RWPE1 (cell line): ENCODE measurements at regions not wholly inside any gene's neighbourhood (a gene's known extent, or its start where the extent isn't known, plus 50 kb on each side); places are given as distances from the start of the nearest gene placed in this dataset.
"Not testable (repeated sequence)": the region's sequence is repeated elsewhere in the genome, so short reads cannot be mapped to it uniquely, and the experiment has no call there.

ENCODE experiments used
- CTCF ChIA-PET: fragments of 350-600 bp; sonication (Branson Sonifier 250); formaldehyde crosslinking; extraction: SDS; loops from one replicate; lab custom pipeline; 2021; lab: Yijun Ruan, JAX
- POLR2A ChIA-PET: fragments of 400-600 bp; formaldehyde crosslinking; extraction: SDS; loops from one replicate; lab custom pipeline; 2020; ENCODE audit warnings: antibody characterized with exemption; ENCODE audit not compliant: low non-redundant PET; lab: Yijun Ruan, JAX
- DNase-seq: peaks from one replicate; pipeline ENCODE4 v3.0.0; 2012; ENCODE audit warnings: low spot score
- H3K27ac ChIP-seq: fragments of 450-650 bp; 2 replicates; pipeline ENCODE4 v1.5.1; 2017
- CTCF ChIP-seq: fragments of 450-650 bp; conservative IDR thresholded peaks from 2 replicates; pipeline ENCODE4 v1.5.1; 2017; ENCODE audit warnings: low read depth, mild to moderate bottlenecking

GRCh38 chr6:6741264-6741663 lies 152.7 kb downstream of the LY86 start:
- CTCF ChIA-PET: no interaction called here
- TF ChIP-seq CTCF: no peak

GRCh38 chr6:6742535-6742934 lies 154.0 kb downstream of the LY86 start:
- DNase-seq: no peak
- no peak for TF ChIP-seq CTCF
- H3K27ac ChIP-seq: no peak overlapping the region
- CTCF ChIA-PET: interaction anchor here (0.6 kb wide), 2 partner anchors 17 to 19 kb away, joined by 3 read pairs; no protein-coding TSS in a partner anchor
- POLR2A ChIA-PET: no interaction called here

More at GRCh38 chr6:6741264-6741663, 152.7 kb downstream of the LY86 start:
- no peak overlapping the region for H3K27ac ChIP-seq
- DNase-seq: no peak
- POLR2A ChIA-PET: no interaction called here

GRCh38 chr6:6744551-6744950 lies 156.0 kb downstream of the LY86 start:
- no peak overlapping the region for H3K27ac ChIP-seq
- ChIA-PET CTCF (interaction anchor here (0.7 kb wide), 1 partner anchor 128 kb away, joined by 3 read pairs; no protein-coding TSS in a partner anchor), POLR2A (no interaction called here)
- no peak for DNase-seq
- no peak for TF ChIP-seq CTCF

GRCh38 chr6:6745637-6746332 lies 157.3 kb downstream of the LY86 start:
- DNase-seq, H3K27ac ChIP-seq, CTCF ChIA-PET, POLR2A ChIA-PET: not testable (repeated sequence)

GRCh38 chr6:6746333-6746969 lies 157.9 kb downstream of the LY86 start:
- no peak for DNase-seq
- no peak overlapping the region for H3K27ac ChIP-seq
- ChIA-PET CTCF (interaction anchor here (0.6 kb wide), 1 partner anchor 301 kb away, joined by 4 read pairs; no protein-coding TSS in a partner anchor), POLR2A (no interaction called here)
- no peak for TF ChIP-seq CTCF

GRCh38 chr6:6746970-6747338 lies 158.4 kb downstream of the LY86 start:
- DNase-seq: no peak
- CTCF ChIA-PET: interaction anchor here (0.6 kb wide), 1 partner anchor 301 kb away, joined by 4 read pairs; no protein-coding TSS in a partner anchor
- POLR2A ChIA-PET: no interaction called here
- no peak for TF ChIP-seq CTCF
- H3K27ac ChIP-seq: no peak overlapping the region

GRCh38 chr6:6747371-6747770 lies 158.9 kb downstream of the LY86 start:
- ChIA-PET CTCF (no interaction called here), POLR2A (no interaction called here)
- no peak overlapping the region for H3K27ac ChIP-seq
- no peak for TF ChIP-seq CTCF
- no peak for DNase-seq
